Activated naive CD4-positive, alpha-beta T cell treated with anti-CD3 and anti-CD28 coated beads for 36 hours (primary cell): ENCODE measurements at regions not wholly inside any gene's neighbourhood (a gene's known extent, or its start where the extent isn't known, plus 50 kb on each side); places are given as distances from the start of the nearest gene placed in this dataset.
"Not testable (repeated sequence)": the region's sequence is repeated elsewhere in the genome, so short reads cannot be mapped to it uniquely, and the experiment has no call there.

Experiments
- CTCF ChIA-PET: fragments of 350-600 bp; sonication (Branson Sonifier 250); formaldehyde crosslinking; loops from one replicate; lab custom pipeline; 2021; ENCODE audit warnings: antibody characterized with exemption; lab: Charles Lee
- DNase-seq: peaks from one replicate; pipeline ENCODE4 v3.0.0-alpha.2; 2020
- H3K27ac Mint-ChIP-seq: one replicate; pipeline ENCODE4 v1.8.0; 2021; ENCODE audit warnings: mild to moderate bottlenecking, mixed read lengths
- H3K27me3 Mint-ChIP-seq: one replicate; pipeline ENCODE4 v1.8.0; 2021; ENCODE audit warnings: low read depth, mixed read lengths
- H3K36me3 Mint-ChIP-seq: one replicate; pipeline ENCODE4 v1.8.0; 2021; ENCODE audit warnings: low read depth, mixed read lengths
- H3K4me1 Mint-ChIP-seq: one replicate; pipeline ENCODE4 v1.8.0; 2021; ENCODE audit warnings: low read depth, mixed read lengths
- H3K4me3 Mint-ChIP-seq: one replicate; pipeline ENCODE4 v1.8.0; 2021; ENCODE audit warnings: mild to moderate bottlenecking, moderate library complexity, mixed read lengths
- H3K9me3 Mint-ChIP-seq: one replicate; pipeline ENCODE4 v1.8.0; 2021; ENCODE audit warnings: mixed read lengths
- intact Hi-C: fragments of 100-400 bp; cut with micrococcal nuclease; formaldehyde crosslinking; loops from one replicate; pipeline ENCODE4 v1.15.1; 2023

DNA sequence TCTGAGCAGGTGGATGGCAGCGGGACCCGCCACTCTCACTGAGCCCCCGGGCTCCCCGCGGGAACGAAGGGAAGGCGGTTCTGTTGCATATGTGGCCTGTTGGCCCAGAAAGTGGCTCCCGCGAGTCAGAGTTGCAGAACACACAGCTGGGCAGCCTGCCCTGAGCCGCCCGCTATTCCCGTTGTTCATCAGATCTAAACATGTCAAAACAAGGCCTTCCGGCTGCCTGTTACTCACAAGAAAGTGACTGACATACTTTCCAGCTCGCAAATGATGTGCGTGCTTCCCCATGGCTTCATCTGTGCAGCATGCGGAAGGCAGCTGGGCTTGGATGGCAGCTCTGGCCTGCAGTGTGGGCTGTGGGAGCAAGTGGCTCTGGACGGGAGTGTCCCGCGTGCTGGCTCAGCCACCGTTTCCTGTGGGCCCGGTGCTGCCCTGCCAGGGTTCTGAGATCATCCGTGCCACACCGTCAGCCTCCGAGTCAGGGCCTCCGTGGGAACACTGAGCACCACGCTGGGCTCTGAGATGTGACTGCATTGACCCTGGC lies 227.3 kb downstream of the ERMARD start:
- peaks cover 2% of the 10 kb centered on the region for H3K27me3 Mint-ChIP-seq
- no peaks in the 10 kb centered on the region for H3K9me3 Mint-ChIP-seq
- intact Hi-C loops, result no loop called here
- H3K36me3 Mint-ChIP-seq, result no peaks in the 10 kb centered on the region
- CTCF ChIA-PET, result no interaction called here
- no peak overlapping the region for H3K4me3 Mint-ChIP-seq
- H3K27ac Mint-ChIP-seq, result no peak overlapping the region
- H3K4me1 Mint-ChIP-seq, result no peaks in the 10 kb centered on the region
- no peak for DNase-seq

DNA sequence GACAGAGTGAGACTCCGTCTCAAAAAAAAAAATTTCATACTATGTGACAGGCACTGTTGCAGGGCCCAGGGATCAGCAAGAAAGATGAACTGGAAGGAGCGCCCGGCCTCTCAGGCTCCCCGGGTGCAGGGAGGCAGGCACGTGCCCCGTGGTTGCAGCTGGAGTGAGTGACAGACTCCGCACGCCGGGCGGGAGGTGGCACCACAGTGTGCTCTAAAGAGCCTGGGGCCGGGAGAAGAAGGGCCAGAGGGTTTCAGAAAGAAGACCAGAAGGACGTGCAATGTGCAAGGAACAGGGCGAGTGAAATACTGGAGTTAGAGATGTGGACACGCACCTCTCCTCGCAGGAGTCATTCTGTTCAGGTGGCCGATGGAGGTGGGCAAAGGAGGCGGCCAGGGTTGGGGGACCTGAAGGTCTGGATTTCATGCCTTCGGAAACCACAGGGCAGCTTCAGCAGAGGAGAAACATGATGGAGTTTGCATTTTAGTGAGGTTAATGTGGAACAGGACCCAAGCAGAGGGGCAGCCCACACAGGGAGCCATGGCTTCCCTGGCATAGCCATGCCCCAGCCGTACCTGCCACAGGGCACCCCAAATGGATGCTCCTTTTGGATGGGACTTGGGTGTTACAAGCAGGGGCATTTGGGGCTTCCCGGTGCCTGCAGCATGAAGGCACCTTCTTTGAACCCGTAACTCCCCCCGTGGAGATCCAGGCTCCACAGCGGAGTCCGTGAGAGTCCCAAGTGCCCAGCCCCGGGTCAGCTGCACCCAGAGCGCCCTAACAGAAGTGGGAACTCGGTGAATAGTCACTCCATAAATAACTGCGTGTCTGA lies 226.2 kb downstream of the ERMARD start:
- H3K9me3 Mint-ChIP-seq, result no peaks in the 10 kb centered on the region
- DNase-seq, result no peak
- no peak overlapping the region for H3K27ac Mint-ChIP-seq
- peaks cover 2% of the 10 kb centered on the region for H3K27me3 Mint-ChIP-seq
- H3K4me1 Mint-ChIP-seq, result no peaks in the 10 kb centered on the region
- no peak overlapping the region for H3K4me3 Mint-ChIP-seq
- intact Hi-C loops, result no loop called here
- CTCF ChIA-PET, result no interaction called here
- H3K36me3 Mint-ChIP-seq, result no peaks in the 10 kb centered on the region

DNA sequence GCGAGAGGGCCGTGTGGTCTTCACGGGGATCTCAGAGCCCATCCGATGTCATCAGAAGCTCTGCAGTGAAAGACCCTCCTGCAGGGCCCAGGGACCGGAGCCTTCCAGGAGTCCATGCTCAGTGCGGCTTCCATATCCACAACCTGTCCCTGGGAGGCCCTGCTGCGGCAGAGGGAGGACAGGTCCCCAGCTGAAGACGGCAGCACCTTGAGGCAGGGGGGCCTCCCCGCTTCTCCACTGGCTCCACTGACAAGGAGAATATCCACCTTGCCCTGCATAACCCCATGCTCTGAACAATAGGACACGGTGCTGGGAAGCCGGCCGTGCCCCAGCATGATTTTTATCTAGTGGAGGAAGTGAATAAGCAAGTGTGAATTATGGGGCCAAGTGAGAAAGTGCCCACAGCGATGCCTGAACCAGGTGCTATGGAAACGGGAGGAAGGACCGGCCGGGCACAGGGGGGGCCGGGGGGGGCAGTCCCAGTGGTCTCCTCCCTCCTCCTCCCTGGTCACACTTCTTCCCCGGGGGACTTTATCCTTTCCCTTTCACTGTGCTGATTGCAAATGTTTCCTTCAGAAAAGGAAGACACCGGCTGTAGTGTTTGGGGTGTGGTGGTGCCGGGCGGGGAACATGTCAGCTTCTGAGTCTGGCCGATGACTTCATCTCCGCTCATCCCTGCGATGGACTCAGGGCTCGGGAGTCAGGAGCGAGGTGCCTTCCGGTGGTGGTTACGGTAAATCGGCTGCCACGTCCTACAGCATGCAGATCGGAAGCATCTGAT lies 225.1 kb downstream of the ERMARD start:
- Mint-ChIP-seq H3K4me1 (no peaks in the 10 kb centered on the region), H3K4me3 (no peak overlapping the region), H3K27ac (no peak overlapping the region), H3K36me3 (no peaks in the 10 kb centered on the region), H3K27me3 (peaks cover 2% of the 10 kb centered on the region), H3K9me3 (no peaks in the 10 kb centered on the region)
- intact Hi-C loops, result no loop called here
- CTCF ChIA-PET, result interaction anchor here (0.6 kb wide), 1 partner anchor 41 kb away, joined by 3 read pairs; no protein-coding TSS in a partner anchor
- DNase-seq, result no peak

DNA sequence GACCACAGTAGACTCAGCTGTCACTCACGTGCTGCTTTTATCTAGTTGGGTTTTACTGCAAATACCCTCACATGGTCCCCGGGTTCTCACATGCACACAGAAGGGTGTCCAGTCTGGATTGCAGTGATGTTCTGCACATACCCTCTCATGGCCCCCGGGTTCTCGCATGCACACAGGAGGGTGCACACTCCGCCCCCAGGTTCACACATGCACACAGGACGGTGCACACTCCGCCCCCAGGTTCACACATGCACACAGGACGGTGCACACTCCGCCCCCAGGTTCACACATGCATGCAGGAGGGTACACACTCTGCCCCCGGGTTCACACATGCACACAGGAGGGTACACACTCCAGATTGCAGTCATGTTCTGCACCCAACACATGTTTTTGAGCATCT lies 224.3 kb downstream of the ERMARD start:
- intact Hi-C loops, result no loop called here
- no peak overlapping the region for H3K27ac Mint-ChIP-seq
- CTCF ChIA-PET, result interaction anchor here (0.6 kb wide), 1 partner anchor 42 kb away, joined by 3 read pairs; no protein-coding TSS in a partner anchor
- DNase-seq, result no peak
- peaks cover 2% of the 10 kb centered on the region for H3K27me3 Mint-ChIP-seq
- H3K4me3 Mint-ChIP-seq, result no peak overlapping the region
- no peaks in the 10 kb centered on the region for H3K9me3 Mint-ChIP-seq
- no peaks in the 10 kb centered on the region for H3K4me1 Mint-ChIP-seq
- no peaks in the 10 kb centered on the region for H3K36me3 Mint-ChIP-seq

DNA sequence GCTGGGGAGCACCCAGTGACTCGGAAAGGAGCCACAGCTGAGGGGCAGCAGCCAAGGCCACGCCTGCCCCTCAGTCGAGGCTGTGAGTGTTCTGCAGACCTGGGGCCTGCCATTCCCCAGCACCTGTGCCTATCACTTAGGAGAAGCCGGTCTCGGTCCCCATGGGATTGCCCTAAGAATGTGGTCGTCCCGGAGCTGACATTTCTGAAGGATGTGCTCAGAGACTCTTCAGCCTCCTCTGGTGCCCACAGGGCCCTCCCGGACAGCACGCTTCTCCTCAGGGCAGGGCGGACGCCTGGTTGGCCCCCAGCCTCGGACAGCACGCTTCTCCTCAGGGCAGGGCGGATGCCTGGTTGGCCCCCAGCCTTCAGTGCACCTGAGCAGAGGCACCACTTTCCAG lies 223.9 kb downstream of the ERMARD start:
- DNase-seq, result no peak
- CTCF ChIA-PET, result no interaction called here
- Mint-ChIP-seq H3K4me1 (no peaks in the 10 kb centered on the region), H3K27ac (no peak overlapping the region), H3K36me3 (no peaks in the 10 kb centered on the region), H3K9me3 (no peaks in the 10 kb centered on the region), H3K27me3 (peaks cover 2% of the 10 kb centered on the region), H3K4me3 (no peak overlapping the region)
- intact Hi-C loops, result no loop called here

DNA sequence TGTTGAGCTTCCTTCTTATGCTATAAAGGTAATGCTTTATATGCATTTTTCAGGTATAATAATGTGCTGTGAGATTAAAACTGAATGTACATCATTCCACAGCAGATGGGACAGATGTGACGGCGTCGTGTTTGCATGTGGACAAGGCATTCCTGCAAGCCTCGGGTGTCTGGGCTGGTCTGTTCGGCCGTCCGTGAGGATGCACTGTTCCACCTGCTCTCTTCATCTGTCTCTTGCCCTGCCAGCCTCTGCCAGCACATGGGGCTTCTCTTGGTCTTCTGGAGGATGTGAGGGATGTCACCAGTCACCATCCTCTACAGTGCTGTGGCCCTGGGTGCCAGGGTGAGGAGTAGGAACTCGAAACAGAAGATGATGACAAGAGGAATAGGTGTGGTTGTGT lies 223.2 kb downstream of the ERMARD start:
- Mint-ChIP-seq H3K9me3 (no peaks in the 10 kb centered on the region), H3K4me1 (no peaks in the 10 kb centered on the region), H3K27ac (no peak overlapping the region), H3K4me3 (no peak overlapping the region), H3K36me3 (no peaks in the 10 kb centered on the region), H3K27me3 (peaks cover 2% of the 10 kb centered on the region)
- CTCF ChIA-PET, result no interaction called here
- intact Hi-C loops, result no loop called here
- DNase-seq, result no peak

DNA sequence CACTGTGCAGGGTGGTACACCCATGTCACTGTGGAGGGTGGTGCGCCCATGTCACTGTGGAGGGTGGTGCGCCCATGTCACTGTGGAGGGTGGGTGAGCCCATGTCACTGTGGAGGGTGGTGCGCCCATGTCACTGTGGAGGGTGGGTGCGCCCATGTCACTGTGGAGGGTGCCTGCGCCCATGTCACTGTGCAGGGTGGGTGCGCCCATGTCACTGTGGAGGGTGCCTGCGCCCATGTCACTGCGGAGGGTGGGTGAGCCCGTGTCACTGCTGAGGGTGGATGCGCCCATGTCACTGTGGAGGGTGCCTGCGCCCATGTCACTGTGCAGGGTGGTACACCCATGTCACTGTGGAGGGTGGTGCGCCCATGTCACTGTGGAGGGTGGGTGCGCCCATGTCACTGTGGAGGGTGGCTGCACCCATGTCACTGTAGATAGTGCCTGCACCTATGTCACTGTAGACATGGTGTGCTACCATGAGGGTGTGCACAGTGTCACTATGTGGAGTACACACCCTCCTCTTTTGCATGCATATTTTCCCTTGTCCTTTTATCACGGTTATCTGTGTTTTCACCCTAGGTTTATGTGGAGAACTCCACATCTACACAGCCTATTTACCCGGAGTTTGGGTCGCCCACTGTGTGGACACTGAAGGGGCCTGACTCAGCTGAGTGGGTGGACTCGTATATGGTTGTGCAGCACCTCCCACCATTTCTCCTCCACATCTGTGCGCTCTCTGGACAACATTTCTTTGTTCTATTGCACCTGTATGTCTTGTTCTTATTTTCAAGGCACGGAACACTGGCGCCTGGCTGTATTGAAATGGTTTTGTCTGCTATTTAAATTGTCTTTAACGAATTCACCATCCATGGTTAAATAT lies 222.4 kb downstream of the ERMARD start:
- H3K4me1 Mint-ChIP-seq, intact Hi-C loops, H3K27me3 Mint-ChIP-seq, H3K27ac Mint-ChIP-seq, DNase-seq, H3K4me3 Mint-ChIP-seq, H3K36me3 Mint-ChIP-seq, H3K9me3 Mint-ChIP-seq, CTCF ChIA-PET: not testable (repeated sequence)

DNA sequence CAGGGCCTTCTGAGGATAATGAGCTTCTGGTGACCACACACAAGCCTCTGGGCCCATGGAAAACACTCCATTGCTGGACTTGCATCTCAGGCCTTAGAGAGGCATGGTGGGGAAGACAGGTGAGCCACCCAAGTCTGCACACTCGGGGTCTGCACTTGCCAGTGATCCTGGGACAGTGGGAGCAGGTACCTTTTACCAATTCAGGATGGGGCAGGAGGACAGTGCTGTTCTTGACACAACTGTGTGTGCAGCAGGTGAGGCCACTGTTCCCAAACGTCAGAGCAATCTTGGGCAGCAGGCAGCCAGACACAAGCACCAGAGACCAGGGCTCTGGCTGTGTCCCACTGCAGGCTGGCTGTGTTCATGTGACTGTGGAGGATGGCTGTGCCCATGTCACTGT lies 221.3 kb downstream of the ERMARD start:
- Mint-ChIP-seq H3K4me3 (no peak overlapping the region), H3K4me1 (no peaks in the 10 kb centered on the region), H3K9me3 (no peaks in the 10 kb centered on the region), H3K27ac (no peak overlapping the region), H3K36me3 (no peaks in the 10 kb centered on the region), H3K27me3 (peaks cover 2% of the 10 kb centered on the region)
- DNase-seq, result no peak
- CTCF ChIA-PET, result no interaction called here
- intact Hi-C loops, result no loop called here

DNA sequence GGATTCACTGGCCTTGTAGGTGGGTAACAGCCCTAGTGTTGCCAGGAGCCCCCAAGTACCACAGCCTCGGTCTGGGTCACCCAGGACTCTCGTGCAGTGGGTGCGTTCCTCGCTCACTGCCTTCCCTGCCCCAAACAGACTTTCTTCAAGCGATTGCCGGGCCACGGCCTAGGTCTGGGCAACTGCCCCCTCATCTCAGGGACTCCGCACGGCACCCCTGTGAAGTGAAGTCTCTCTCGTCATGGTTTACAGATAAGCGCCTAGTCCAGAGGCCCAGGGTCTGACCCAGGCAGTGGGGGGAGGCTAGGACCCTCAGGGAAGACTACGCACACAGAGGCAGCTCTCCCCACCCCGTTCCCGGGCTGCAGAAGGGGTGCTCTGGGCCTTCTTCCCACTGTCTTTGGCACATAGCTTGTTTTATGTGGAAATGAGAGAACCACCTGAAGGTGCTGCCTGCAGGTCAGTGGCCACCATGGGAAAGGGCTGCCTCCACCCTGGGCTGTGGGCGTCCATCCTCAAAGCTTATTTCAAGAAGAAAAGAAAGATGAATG lies 220.8 kb downstream of the ERMARD start:
- Mint-ChIP-seq H3K27me3 (peaks cover 2% of the 10 kb centered on the region), H3K27ac (no peak overlapping the region), H3K4me1 (no peaks in the 10 kb centered on the region), H3K4me3 (no peak overlapping the region), H3K9me3 (no peaks in the 10 kb centered on the region), H3K36me3 (no peaks in the 10 kb centered on the region)
- DNase-seq, result no peak
- CTCF ChIA-PET, result no interaction called here
- intact Hi-C loops, result no loop called here

DNA sequence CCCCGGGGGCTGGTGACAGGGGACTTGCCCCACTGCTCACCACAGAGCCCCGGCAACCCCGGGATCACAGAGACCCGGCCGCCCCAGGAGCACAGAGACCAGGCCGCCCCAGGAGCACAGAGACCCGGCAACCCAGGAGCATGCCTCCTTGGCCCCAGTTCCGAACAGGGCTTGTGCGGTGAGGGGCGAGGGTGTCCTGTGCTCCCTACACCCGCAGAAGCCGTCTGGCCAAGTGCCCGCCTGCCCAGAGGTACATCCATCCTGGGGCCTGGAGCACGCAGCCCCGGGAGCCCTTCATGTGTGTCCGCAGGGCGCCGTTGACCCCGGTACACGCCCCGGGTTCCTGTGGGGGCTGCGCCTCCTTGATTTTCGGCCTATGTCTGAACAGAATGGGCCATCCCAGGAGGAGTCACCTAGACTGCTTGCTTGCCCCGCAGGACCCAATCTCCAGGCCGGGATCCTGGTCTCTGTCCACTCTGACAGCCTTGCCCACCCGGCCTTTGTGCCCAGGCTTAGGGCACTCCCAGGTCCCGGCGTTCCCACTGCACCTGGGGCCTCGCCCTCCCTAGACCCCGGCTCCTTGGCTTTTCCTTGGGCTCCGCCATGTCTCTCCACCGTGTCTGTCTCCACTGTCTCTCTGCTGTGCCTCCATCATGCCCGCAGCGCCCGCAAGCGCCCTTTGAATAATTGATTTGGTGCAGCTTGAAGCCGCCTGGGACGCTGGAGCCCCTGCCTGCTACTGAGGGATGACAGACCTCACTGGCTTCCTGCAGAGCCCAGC lies 219.8 kb downstream of the ERMARD start:
- H3K9me3 Mint-ChIP-seq, result no peaks in the 10 kb centered on the region
- no peaks in the 10 kb centered on the region for H3K4me1 Mint-ChIP-seq
- intact Hi-C loops, result no loop called here
- CTCF ChIA-PET, result no interaction called here
- no peak overlapping the region for H3K4me3 Mint-ChIP-seq
- DNase-seq, result no peak
- no peaks in the 10 kb centered on the region for H3K36me3 Mint-ChIP-seq
- H3K27ac Mint-ChIP-seq, result no peak overlapping the region
- no peaks in the 10 kb centered on the region for H3K27me3 Mint-ChIP-seq

DNA sequence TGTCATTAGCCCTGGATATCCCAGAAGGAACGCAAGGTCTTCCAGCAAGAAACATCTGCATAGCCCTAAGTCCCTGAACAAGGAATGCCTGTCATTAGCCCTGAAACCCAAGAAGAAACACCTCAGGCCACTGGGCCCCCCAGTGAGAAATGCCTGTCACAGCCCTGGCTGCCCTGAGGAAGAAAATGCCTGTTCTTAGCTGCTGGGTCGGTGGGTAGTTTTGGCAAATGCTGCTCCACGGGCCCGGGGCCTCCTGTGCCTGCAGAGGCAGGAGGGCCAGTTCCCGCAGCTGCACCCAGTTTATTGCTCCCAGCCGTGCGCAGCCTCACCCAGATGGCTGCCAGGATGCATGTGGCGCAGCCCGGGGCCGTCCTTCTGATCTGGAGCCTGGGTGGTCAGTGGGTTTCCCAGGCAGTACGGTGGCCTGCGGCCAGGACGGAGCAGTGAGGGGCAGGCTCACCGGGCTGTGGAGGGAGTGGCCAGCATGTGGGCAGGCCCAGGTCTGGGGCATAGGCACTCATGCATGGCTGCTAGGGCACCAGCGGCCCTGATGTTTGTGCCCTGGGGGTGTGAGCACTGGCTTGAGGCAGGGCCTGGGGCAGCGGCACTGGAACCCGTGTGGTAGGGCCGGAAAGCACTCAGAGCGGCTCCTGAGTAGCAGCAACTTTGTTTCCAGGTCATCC lies 219.0 kb downstream of the ERMARD start:
- H3K4me3 Mint-ChIP-seq, result no peak overlapping the region

More for the DNA sequence above, 219.0 kb downstream of the ERMARD start:
- Mint-ChIP-seq H3K9me3 (no peaks in the 10 kb centered on the region), H3K27me3 (no peaks in the 10 kb centered on the region), H3K36me3 (no peaks in the 10 kb centered on the region), H3K4me1 (no peaks in the 10 kb centered on the region), H3K27ac (no peak overlapping the region)
- intact Hi-C loops, result no loop called here
- no peak for DNase-seq
- CTCF ChIA-PET, result no interaction called here
